ENCODE measurements at regions not wholly inside any gene's neighbourhood (a gene's known extent, or its start where the extent isn't known, plus 50 kb on each side); places are given as distances from the start of the nearest gene placed in this dataset.
"Not testable (repeated sequence)": the region's sequence is repeated elsewhere in the genome, so short reads cannot be mapped to it uniquely, and the experiment has no call there.

- no peaks in the 10 kb centered on the region for H3K36me3 ChIP-seq (ENCODE audit: control insufficient read depth, insufficient read depth, low read length)
- TF ChIP-seq, protein P1, sequence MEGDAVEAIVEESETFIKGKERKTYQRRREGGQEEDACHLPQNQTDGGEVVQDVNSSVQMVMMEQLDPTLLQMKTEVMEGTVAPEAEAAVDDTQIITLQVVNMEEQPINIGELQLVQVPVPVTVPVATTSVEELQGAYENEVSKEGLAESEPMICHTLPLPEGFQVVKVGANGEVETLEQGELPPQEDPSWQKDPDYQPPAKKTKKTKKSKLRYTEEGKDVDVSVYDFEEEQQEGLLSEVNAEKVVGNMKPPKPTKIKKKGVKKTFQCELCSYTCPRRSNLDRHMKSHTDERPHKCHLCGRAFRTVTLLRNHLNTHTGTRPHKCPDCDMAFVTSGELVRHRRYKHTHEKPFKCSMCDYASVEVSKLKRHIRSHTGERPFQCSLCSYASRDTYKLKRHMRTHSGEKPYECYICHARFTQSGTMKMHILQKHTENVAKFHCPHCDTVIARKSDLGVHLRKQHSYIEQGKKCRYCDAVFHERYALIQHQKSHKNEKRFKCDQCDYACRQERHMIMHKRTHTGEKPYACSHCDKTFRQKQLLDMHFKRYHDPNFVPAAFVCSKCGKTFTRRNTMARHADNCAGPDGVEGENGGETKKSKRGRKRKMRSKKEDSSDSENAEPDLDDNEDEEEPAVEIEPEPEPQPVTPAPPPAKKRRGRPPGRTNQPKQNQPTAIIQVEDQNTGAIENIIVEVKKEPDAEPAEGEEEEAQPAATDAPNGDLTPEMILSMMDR (IDR thresholded peaks at IDR 0.05; ENCODE audit: insufficient read depth, low read length, severe bottlenecking): no peak
- H3K4me3 ChIP-seq (ENCODE audit: low read depth, low read length): no peak overlapping the region
- DNase-seq (ENCODE audit: low read depth): peak; percentile 73
- no peak for FAIRE-seq
- no peaks in the 10 kb centered on the region for H3K27me3 ChIP-seq (ENCODE audit: control insufficient read depth, insufficient read depth, low read length)
Measured at GRCh38 chr4:118410138-118410537, 57.3 kb upstream of the PRSS12 start.

GRCh38 chr4:118417325-118417724, 64.5 kb upstream of the PRSS12 start:
- no peak for FAIRE-seq
- no peaks in the 10 kb centered on the region for H3K27me3 ChIP-seq (ENCODE audit: control insufficient read depth, insufficient read depth, low read length)
- peak; percentile 99 for DNase-seq (ENCODE audit: low read depth)
- no peak overlapping the region for H3K4me3 ChIP-seq (ENCODE audit: low read depth, low read length)
- H3K36me3 ChIP-seq (ENCODE audit: control insufficient read depth, insufficient read depth, low read length): no peaks in the 10 kb centered on the region
- TF ChIP-seq, protein P1 (IDR thresholded peaks at IDR 0.05; ENCODE audit: insufficient read depth, low read length, severe bottlenecking): no peak

DNA sequence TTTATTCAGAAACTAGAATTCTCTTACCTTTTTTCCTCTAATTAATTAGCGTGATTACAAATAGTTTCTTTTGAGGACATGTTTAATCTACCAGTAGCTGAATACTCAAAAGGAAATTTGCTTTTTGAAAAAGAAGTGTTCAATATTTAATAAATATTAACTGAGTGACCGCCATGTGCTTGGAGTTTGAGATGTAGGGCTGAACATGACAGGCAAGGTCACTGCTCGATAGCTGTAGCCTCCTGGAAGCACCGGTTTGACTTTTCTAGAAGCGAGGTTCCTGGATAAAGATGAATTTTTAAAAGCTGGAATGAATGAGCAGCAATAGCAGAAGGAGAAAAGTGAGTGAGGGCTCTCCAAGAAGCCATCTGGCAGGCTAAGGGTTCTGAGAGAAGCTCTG, 65.0 kb upstream of the PRSS12 start:
- not testable (repeated sequence) for H3K4me3 ChIP-seq (ENCODE audit: low read depth, low read length); DNase-seq (ENCODE audit: low read depth); H3K36me3 ChIP-seq (ENCODE audit: control insufficient read depth, insufficient read depth, low read length); H3K27me3 ChIP-seq (ENCODE audit: control insufficient read depth, insufficient read depth, low read length); FAIRE-seq

GRCh38 chr4:118418396-118418795, 65.6 kb upstream of the PRSS12 start:
- FAIRE-seq; H3K4me3 ChIP-seq (ENCODE audit: low read depth, low read length); H3K27me3 ChIP-seq (ENCODE audit: control insufficient read depth, insufficient read depth, low read length); H3K36me3 ChIP-seq (ENCODE audit: control insufficient read depth, insufficient read depth, low read length); DNase-seq (ENCODE audit: low read depth): not testable (repeated sequence)

GRCh38 chr4:118419626-118420025, 66.8 kb upstream of the PRSS12 start:
- H3K4me3 ChIP-seq (ENCODE audit: low read depth, low read length); FAIRE-seq; DNase-seq (ENCODE audit: low read depth); H3K36me3 ChIP-seq (ENCODE audit: control insufficient read depth, insufficient read depth, low read length); H3K27me3 ChIP-seq (ENCODE audit: control insufficient read depth, insufficient read depth, low read length): not testable (repeated sequence)

DNA sequence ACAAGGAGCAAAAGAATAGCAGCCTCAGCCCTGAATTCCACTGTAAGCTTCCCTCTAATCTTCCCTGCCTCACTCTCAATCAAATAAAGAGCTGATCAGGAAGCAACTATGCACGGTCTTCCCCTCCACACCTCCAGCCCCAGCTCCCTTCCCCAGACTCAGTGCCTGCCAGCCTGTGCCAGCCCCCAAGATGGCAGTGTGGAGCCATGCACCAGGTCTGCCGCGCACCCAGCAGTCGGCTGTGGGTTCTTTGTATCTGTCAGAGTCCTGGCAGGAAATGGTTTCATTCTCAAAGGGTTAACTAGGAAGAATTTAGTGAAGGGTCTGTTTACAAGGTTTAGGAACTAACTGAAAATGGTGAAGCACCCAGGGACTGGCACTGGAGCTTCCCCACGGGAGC, 71.3 kb upstream of the PRSS12 start:
- TF ChIP-seq, protein P1 (IDR thresholded peaks at IDR 0.05; ENCODE audit: insufficient read depth, low read length, severe bottlenecking): peak; percentile 64
- DNase-seq (ENCODE audit: low read depth): peak; percentile 38
- H3K27me3 ChIP-seq (ENCODE audit: control insufficient read depth, insufficient read depth, low read length); H3K4me3 ChIP-seq (ENCODE audit: low read depth, low read length); H3K36me3 ChIP-seq (ENCODE audit: control insufficient read depth, insufficient read depth, low read length); FAIRE-seq: not testable (repeated sequence)

DNA sequence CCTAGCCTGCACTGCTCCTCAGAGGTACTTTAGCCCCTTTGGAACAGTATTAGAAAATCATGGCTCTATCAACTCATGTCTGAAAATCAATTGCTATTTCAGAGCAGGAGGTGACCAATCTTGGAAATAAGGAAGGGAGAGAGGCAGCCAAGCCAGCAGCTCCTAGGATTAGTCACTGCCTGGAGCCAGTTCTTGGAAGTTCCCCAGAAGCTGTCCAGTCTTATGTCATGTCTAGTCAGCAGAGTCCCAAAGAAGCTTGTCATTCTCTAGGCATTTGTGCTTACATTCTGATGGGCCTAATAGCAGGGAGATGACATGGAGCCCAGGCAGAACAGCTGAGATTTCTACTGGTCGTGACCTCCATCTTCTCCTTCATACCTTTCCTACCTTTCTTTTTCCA, 76.1 kb upstream of the PRSS12 start:
- H3K27me3 ChIP-seq (ENCODE audit: control insufficient read depth, insufficient read depth, low read length); DNase-seq (ENCODE audit: low read depth); H3K36me3 ChIP-seq (ENCODE audit: control insufficient read depth, insufficient read depth, low read length); H3K4me3 ChIP-seq (ENCODE audit: low read depth, low read length): not testable (repeated sequence)
- FAIRE-seq: peak; percentile 66

GRCh38 chr4:118432359-118432758, 79.6 kb upstream of the PRSS12 start:
- not testable (repeated sequence) for FAIRE-seq

DNA sequence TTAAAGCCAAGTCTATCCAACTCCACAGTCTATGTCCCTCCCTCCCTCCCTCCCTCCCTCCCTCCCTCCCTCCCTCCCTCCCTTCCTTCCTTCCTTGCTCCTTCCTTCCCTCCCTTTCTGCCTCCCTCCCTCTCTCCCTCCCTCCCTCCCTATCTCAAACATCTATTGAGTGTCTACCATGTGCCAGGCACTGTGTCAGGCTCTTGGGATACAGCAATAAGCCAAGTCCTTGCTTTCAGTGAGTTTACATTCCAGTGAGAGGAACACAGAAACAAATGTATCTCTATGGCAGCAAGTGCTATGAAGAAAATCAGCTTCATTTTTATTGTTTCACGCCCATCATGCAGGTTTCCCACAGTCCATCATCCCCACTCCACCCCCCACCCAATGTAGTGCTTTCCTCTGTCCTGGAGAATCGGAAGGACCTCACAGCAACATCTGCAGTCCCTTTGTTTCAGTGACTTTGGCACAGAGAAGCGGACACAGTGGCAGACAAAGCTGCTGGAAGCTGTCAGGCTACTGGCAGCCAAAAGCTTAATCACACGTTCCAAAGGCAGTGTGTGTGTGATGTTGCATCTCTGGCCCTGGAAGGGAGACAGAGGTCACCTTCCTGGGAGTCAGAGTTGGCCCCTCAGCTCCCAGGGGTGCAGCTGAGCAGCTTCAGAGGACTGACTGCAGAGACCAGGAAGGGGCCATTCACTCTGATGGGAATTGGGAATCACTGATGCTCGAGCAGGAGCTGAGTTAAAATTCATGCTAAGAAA, 81.0 kb upstream of the PRSS12 start:
- not testable (repeated sequence) for H3K36me3 ChIP-seq (ENCODE audit: control insufficient read depth, insufficient read depth, low read length); H3K27me3 ChIP-seq (ENCODE audit: control insufficient read depth, insufficient read depth, low read length); H3K4me3 ChIP-seq (ENCODE audit: low read depth, low read length); FAIRE-seq; DNase-seq (ENCODE audit: low read depth)

More at GRCh38 chr4:118432359-118432758, 79.6 kb upstream of the PRSS12 start:
- not testable (repeated sequence) for H3K4me3 ChIP-seq (ENCODE audit: low read depth, low read length); H3K36me3 ChIP-seq (ENCODE audit: control insufficient read depth, insufficient read depth, low read length); H3K27me3 ChIP-seq (ENCODE audit: control insufficient read depth, insufficient read depth, low read length); DNase-seq (ENCODE audit: low read depth)

GRCh38 chr4:118435415-118435814, 82.6 kb upstream of the PRSS12 start:
- H3K4me3 ChIP-seq (ENCODE audit: low read depth, low read length); H3K36me3 ChIP-seq (ENCODE audit: control insufficient read depth, insufficient read depth, low read length); FAIRE-seq; H3K27me3 ChIP-seq (ENCODE audit: control insufficient read depth, insufficient read depth, low read length); DNase-seq (ENCODE audit: low read depth): not testable (repeated sequence)

DNA sequence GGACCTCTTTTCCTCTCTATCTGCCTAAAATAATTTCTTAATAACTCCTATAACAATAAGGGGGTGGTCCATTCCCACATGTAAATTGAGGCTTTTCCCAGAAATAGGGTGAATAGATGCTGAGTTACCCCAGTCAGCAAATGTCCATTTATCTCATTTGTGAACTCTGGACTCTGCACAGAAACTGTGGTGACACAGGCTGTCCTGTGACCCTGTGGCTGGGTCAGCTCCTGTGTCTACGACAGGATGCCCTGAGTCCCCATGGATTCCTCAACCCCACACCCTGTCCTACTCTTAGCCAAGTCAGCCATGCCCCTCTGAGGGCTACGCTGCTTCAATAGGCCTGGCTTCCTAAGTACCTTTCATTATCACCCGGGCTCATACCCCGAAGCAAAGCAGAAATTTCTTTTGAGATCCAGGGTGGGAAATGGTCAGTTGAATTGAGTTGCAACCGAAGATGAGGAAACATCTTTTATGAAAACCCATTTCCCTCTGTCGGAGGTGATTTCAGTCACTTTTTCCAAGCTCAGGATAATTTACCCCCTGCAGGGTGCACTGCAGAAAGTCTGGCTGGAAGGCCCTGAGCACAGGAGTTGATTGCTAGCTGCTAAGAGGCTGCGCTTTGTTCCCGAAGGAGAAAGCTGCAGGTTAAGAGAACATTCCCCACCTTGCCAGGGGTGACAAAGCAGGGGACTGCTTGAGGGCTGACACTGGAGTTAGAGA, 89.5 kb upstream of the PRSS12 start:
- H3K4me3 ChIP-seq (ENCODE audit: low read depth, low read length); FAIRE-seq; H3K36me3 ChIP-seq (ENCODE audit: control insufficient read depth, insufficient read depth, low read length); DNase-seq (ENCODE audit: low read depth); H3K27me3 ChIP-seq (ENCODE audit: control insufficient read depth, insufficient read depth, low read length): not testable (repeated sequence)

Data from bronchial epithelial cell (primary cell).